ENCODE measurements at regions not wholly inside any gene's neighbourhood (a gene's known extent, or its start where the extent isn't known, plus 50 kb on each side); places are given as distances from the start of the nearest gene placed in this dataset.

- DNase-seq (ENCODE audit: low read depth, low spot score), result no peak
These were observed 111.2 kb upstream of the NANOGP8 start for GRCh38 chr15:35196273-35196672.

GRCh38 chr15:35195649-35196048 lies 110.6 kb upstream of the NANOGP8 start:
- Histone ChIP-seq H3K9ac (ENCODE audit: insufficient read length, low read depth) (no peak overlapping the region), H3K4me3 (ENCODE audit: insufficient read length, low read depth) (no peak overlapping the region), H3K36me3 (ENCODE audit: insufficient read depth, insufficient read length, low read length) (no peaks in the 10 kb centered on the region), H3K9me3 (ENCODE audit: insufficient read depth, low read length) (peaks cover 23% of the 10 kb centered on the region), H3K4me1 (ENCODE audit: insufficient read depth, insufficient read length) (no peaks in the 10 kb centered on the region), H3K27me3 (ENCODE audit: insufficient read depth, insufficient read length) (no peaks in the 10 kb centered on the region)
- TF ChIP-seq YY1 (IDR thresholded peaks at IDR 0.05; ENCODE audit: insufficient read depth, insufficient read length) (no peak), ZNF274 (IDR thresholded peaks at IDR 0.05; ENCODE audit: low read depth, low read length) (no peak), SUZ12 (IDR thresholded peaks at IDR 0.05; ENCODE audit: extremely low read depth, insufficient read depth, insufficient read length) (no peak)
- DNase-seq (ENCODE audit: low read depth, low spot score), result no peak

More at GRCh38 chr15:35196273-35196672, 111.2 kb upstream of the NANOGP8 start:
- no peak for TF ChIP-seq ZNF274 (IDR thresholded peaks at IDR 0.05; ENCODE audit: low read depth, low read length)
- TF ChIP-seq YY1 (IDR thresholded peaks at IDR 0.05; ENCODE audit: insufficient read depth, insufficient read length), result no peak
- no peak for TF ChIP-seq SUZ12 (IDR thresholded peaks at IDR 0.05; ENCODE audit: extremely low read depth, insufficient read depth, insufficient read length)
- Histone ChIP-seq H3K4me1 (ENCODE audit: insufficient read depth, insufficient read length) (no peaks in the 10 kb centered on the region), H3K9me3 (ENCODE audit: insufficient read depth, low read length) (peaks cover 17% of the 10 kb centered on the region), H3K36me3 (ENCODE audit: insufficient read depth, insufficient read length, low read length) (no peaks in the 10 kb centered on the region), H3K4me3 (ENCODE audit: insufficient read length, low read depth) (no peak overlapping the region), H3K27me3 (ENCODE audit: insufficient read depth, insufficient read length) (no peaks in the 10 kb centered on the region), H3K9ac (ENCODE audit: insufficient read length, low read depth) (no peak overlapping the region)

- DNase-seq (ENCODE audit: low read depth, low spot score), result no peak
- no peak overlapping the region for H3K9ac ChIP-seq (ENCODE audit: insufficient read length, low read depth)
- no peak for TF ChIP-seq SUZ12 (IDR thresholded peaks at IDR 0.05; ENCODE audit: extremely low read depth, insufficient read depth, insufficient read length)
- no peaks in the 10 kb centered on the region for H3K27me3 ChIP-seq (ENCODE audit: insufficient read depth, insufficient read length)
- H3K4me3 ChIP-seq (ENCODE audit: insufficient read length, low read depth), result no peak overlapping the region
- H3K9me3 ChIP-seq (ENCODE audit: insufficient read depth, low read length), result peaks cover 28% of the 10 kb centered on the region
- no peaks in the 10 kb centered on the region for H3K4me1 ChIP-seq (ENCODE audit: insufficient read depth, insufficient read length)
- H3K36me3 ChIP-seq (ENCODE audit: insufficient read depth, insufficient read length, low read length), result no peaks in the 10 kb centered on the region
These were observed 109.9 kb upstream of the NANOGP8 start for GRCh38 chr15:35195031-35195430.

- no peaks in the 10 kb centered on the region for H3K27me3 ChIP-seq (ENCODE audit: insufficient read depth, insufficient read length)
- no peak overlapping the region for H3K9ac ChIP-seq (ENCODE audit: insufficient read length, low read depth)
- no peak for DNase-seq (ENCODE audit: low read depth, low spot score)
- no peaks in the 10 kb centered on the region for H3K36me3 ChIP-seq (ENCODE audit: insufficient read depth, insufficient read length, low read length)
- no peaks in the 10 kb centered on the region for H3K4me1 ChIP-seq (ENCODE audit: insufficient read depth, insufficient read length)
- H3K4me3 ChIP-seq (ENCODE audit: insufficient read length, low read depth), result no peak overlapping the region
- H3K9me3 ChIP-seq (ENCODE audit: insufficient read depth, low read length), result peaks cover 28% of the 10 kb centered on the region
- no peak for TF ChIP-seq ZNF274 (IDR thresholded peaks at IDR 0.05; ENCODE audit: low read depth, low read length)
- no peak for TF ChIP-seq SUZ12 (IDR thresholded peaks at IDR 0.05; ENCODE audit: extremely low read depth, insufficient read depth, insufficient read length)
- no peak for TF ChIP-seq YY1 (IDR thresholded peaks at IDR 0.05; ENCODE audit: insufficient read depth, insufficient read length)
These were observed 109.2 kb upstream of the NANOGP8 start for GRCh38 chr15:35194296-35194695.

GRCh38 chr15:35191783-35192182 lies 106.7 kb upstream of the NANOGP8 start:
- Histone ChIP-seq H3K4me3 (ENCODE audit: insufficient read length, low read depth) (no peak overlapping the region), H3K9me3 (ENCODE audit: insufficient read depth, low read length) (peaks cover 33% of the 10 kb centered on the region), H3K4me1 (ENCODE audit: insufficient read depth, insufficient read length) (no peaks in the 10 kb centered on the region), H3K36me3 (ENCODE audit: insufficient read depth, insufficient read length, low read length) (no peaks in the 10 kb centered on the region), H3K9ac (ENCODE audit: insufficient read length, low read depth) (no peak overlapping the region), H3K27me3 (ENCODE audit: insufficient read depth, insufficient read length) (no peaks in the 10 kb centered on the region)
- DNase-seq (ENCODE audit: low read depth, low spot score), result no peak
- no peak for TF ChIP-seq YY1 (IDR thresholded peaks at IDR 0.05; ENCODE audit: insufficient read depth, insufficient read length)
- no peak for TF ChIP-seq ZNF274 (IDR thresholded peaks at IDR 0.05; ENCODE audit: low read depth, low read length)
- no peak for TF ChIP-seq SUZ12 (IDR thresholded peaks at IDR 0.05; ENCODE audit: extremely low read depth, insufficient read depth, insufficient read length)

- TF ChIP-seq ZNF274 (IDR thresholded peaks at IDR 0.05; ENCODE audit: low read depth, low read length), result no peak
- no peak for TF ChIP-seq SUZ12 (IDR thresholded peaks at IDR 0.05; ENCODE audit: extremely low read depth, insufficient read depth, insufficient read length)
- no peak for TF ChIP-seq YY1 (IDR thresholded peaks at IDR 0.05; ENCODE audit: insufficient read depth, insufficient read length)
- no peak overlapping the region for H3K9ac ChIP-seq (ENCODE audit: insufficient read length, low read depth)
- H3K4me1 ChIP-seq (ENCODE audit: insufficient read depth, insufficient read length), result no peaks in the 10 kb centered on the region
- no peaks in the 10 kb centered on the region for H3K36me3 ChIP-seq (ENCODE audit: insufficient read depth, insufficient read length, low read length)
- H3K4me3 ChIP-seq (ENCODE audit: insufficient read length, low read depth), result no peak overlapping the region
- no peaks in the 10 kb centered on the region for H3K27me3 ChIP-seq (ENCODE audit: insufficient read depth, insufficient read length)
- DNase-seq (ENCODE audit: low read depth, low spot score), result no peak
- peaks cover 17% of the 10 kb centered on the region; the same call in 1 of the 2 replicates for H3K9me3 ChIP-seq (ENCODE audit: insufficient read depth, low read length)
These were observed 101.3 kb upstream of the NANOGP8 start for GRCh38 chr15:35186346-35186745.

- H3K9me3 ChIP-seq (ENCODE audit: insufficient read depth, low read length), result peaks cover 5% of the 10 kb centered on the region; the same call in 1 of the 2 replicates
- H3K9ac ChIP-seq (ENCODE audit: insufficient read length, low read depth), result no peak overlapping the region
- peaks cover under 1% of the 10 kb centered on the region for H3K4me1 ChIP-seq (ENCODE audit: insufficient read depth, insufficient read length)
- no peak for DNase-seq (ENCODE audit: low read depth, low spot score)
- no peak overlapping the region for H3K4me3 ChIP-seq (ENCODE audit: insufficient read length, low read depth)
- no peaks in the 10 kb centered on the region for H3K36me3 ChIP-seq (ENCODE audit: insufficient read depth, insufficient read length, low read length)
- TF ChIP-seq ZNF274 (IDR thresholded peaks at IDR 0.05; ENCODE audit: low read depth, low read length) (no peak), YY1 (IDR thresholded peaks at IDR 0.05; ENCODE audit: insufficient read depth, insufficient read length) (no peak), SUZ12 (IDR thresholded peaks at IDR 0.05; ENCODE audit: extremely low read depth, insufficient read depth, insufficient read length) (no peak)
- H3K27me3 ChIP-seq (ENCODE audit: insufficient read depth, insufficient read length), result no peaks in the 10 kb centered on the region
These were observed 99.6 kb upstream of the NANOGP8 start for GRCh38 chr15:35184646-35185045.
